Hypothalamus (tissue), 51 donors: ENCODE measurements at regions not wholly inside any gene's neighbourhood (a gene's known extent, or its start where the extent isn't known, plus 50 kb on each side); places are given as distances from the start of the nearest gene placed in this dataset.
A peak's percentile ranks its signal among the peaks of the same experiment; 100 is the strongest.
"Not testable (repeated sequence)": the region's sequence is repeated elsewhere in the genome, so short reads cannot be mapped to it uniquely, and the experiment has no call there.

Experiments
- DNase-seq, 51 donors: peaks; one replicate each; lab custom pipeline; 2025; lab: John Stamatoyannopoulos, UW

DNA sequence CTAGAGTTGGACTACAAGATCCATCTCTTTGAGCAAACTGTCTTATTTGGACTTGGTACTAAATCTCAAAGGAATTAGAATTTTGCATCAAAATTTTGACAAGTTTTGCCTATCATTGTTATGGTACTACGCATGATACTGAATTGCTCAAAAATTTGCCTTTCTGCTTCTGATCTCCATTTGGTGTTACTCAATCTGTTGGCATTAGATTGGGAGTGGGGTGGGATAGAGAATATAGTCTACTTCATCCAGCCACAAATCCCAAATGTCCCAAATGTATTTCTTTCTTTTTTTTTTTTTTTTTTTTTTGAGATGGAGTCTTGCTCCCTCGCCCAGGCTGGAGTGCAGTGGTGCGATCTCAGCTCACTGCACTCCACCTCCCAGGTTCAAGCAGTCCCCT is 204.8 kb downstream of the TANC2 start:
- no peak for DNase-seq

DNA sequence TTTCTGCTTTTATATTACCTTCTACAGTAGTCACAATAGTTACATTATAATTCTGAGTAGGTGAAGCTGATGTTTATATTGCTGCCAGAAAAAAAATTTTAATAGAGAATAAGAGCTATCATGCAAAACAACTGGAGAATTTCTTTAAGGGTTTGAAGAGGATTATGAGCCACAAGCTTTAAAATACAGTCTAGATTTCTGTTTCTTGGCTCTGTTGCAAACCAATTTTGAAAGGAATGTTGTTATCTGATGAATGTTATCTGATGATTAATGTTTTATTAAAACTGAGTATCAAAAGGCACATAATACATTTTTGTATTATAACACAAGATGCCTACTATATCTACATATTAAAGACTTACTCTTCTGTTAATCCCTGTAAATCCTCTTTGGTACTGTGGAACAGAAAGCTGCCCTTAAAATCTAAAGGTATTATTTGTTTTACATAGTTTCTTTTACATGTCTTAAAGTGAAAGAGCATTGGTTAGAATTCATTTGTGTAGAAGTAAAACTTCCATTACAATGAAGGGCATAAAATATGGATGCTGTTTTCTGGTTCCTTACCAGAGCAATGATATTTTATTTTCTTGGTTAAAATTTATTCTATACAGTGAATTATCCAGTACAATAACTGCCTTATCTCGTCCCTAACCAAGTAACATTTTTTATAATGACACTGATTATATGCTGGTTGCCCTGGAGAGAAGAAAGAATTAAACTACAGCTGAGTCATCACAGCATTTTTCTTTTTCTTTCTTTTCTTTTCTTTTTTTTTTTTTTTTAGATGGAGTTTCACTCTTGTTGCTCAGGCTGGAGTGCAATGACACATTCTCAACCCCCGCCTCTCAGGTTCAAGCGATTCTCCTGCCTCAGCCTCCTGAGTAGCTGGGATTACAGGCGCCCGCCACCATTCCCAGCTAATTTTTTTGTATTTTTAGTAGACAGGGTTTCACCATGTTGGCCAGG is 205.7 kb downstream of the TANC2 start:
- DNase-seq: no peak

DNA sequence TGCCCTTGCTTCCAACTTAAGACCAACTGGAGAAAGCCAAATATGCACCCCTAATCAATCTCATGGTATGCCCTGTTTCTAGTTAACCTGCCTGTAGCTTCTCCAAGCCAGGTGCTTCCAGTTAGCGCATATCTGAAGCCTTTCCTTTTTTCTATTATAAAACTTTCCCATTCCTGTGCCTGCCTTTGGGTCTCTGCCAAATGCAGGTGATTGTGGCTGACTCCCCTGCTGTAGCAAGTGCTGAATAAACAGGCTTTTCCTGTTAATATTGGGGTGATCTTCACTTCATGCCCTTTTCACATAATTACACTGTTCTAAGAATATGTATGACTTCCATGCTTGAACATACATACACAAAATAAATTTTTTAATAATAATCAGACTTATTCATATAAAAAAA is 207.4 kb downstream of the TANC2 start:
- DNase-seq: no peak

GRCh38 chr17:63173903-63174302 is 207.9 kb downstream of the TANC2 start:
- DNase-seq: no peak

DNA sequence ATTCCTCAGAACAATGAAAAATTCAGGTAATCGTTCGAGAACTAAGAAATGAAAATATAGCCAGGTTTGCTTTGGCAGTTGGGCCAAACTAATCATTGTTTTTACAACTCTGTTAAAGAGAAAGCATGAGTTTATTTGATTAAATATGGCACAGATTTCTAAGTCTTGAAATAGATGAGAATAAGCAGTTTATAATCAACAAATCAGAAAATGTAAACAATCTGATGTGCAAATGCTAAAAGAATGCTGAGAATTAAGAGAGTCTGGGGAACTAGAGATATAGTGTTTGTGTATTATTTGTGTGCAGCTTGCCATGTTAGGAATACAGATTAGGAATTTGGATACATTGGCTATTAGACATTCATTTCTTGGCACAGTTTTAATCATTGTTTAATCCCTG is 212.5 kb downstream of the TANC2 start:
- no peak for DNase-seq

DNA sequence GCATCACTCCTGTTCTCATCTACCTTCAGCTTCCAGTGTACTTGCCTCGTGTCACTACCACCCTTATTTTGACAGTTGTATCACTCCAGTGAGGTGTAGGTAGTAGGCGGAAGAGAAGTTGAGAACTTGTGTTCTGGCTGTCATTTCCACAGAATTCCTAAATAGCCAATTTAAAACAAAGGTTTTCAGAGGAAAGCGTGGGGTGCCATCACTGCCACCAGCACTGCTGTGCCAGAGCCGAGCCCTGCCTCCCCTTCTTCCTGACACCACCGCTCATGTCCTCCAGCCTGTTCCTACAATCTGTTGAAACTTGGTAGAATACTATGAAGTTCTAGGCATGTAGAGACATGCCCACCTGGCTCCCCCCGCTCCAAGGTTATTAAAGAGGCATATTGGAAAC is 215.8 kb downstream of the TANC2 start:
- peak in 1 of 51 donors; percentile 4 for DNase-seq

DNA sequence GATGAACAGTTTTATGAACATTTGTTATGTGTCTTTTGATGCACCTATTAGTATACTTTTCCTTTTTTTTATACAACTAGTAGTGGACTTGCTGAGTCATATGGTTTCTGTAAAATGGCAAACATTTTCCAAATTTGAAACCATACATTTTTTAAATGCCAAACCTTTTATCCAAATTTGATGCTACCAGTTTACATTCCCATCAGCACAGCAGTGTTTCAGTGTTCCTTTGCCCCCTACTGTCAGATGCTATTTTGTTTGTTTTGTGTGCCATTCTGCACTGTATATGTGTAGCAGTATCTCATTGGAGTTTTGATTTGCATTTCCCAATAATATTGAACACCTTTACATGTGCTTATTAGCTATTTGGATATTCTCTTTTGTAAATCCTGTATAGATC is 219.4 kb downstream of the TANC2 start:
- DNase-seq: peak in 1 of 51 donors; percentile 11

DNA sequence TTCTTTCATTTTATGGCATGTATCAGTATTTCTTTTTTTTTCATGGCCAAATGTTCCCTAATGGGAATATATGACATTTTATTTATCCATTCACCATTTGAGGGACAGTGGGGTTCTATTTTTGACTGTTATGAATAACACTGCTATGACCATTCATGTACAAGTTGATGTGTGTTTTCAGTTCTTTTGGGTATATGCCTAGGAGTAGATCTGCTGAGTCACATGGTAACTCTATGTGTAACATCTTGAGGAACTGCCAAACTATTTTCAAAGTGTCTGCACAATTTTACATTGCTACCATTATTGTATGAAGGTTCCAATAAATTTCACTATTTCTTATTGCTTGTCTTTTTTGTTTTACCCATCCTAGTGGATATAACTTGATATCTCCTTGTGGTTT is 223.0 kb downstream of the TANC2 start:
- DNase-seq: no peak

DNA sequence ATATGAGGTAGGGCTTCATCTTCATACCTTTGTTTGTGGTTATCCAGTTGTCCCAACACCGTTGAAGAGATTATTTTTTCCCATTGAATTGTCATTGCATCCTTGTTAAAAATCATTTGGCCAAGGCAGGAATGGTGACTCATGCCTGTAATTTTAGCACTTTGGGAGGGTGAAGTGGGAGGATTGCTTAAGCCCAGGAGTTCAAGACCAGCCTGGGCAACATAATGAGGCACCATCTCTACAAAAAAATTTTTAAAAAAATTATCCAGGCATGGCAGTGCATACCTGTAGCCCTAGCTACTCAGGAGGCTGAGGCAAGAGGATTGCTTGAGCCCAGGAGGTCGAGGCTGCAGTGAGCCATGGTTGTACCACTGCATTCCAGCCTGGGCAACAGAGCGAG is 223.9 kb downstream of the TANC2 start:
- DNase-seq: no peak

DNA sequence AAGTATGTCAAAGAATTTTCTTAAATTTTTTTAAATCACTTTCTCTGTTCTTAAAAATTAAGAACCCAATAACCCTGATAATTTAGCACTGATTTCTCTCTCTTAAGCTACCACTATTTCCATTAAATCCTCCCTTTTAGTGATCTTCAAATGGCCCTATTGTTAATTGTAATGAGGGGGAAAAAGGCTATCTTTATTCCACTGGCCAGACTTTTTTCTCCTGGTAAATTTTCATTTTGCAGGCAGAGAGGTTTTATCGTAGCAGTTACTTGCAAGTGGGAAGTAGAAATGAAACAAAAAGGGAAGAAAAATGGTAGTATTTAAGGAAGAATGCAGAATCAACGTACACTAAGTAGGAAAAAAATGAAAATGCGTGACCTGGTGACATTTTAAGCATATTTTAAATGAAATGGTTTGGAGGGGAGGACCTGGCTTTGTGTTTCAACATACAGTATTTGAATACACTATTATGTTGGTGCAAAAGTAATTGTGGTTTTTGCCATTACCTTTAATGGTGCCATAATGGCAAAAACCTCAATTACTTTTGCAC is 224.9 kb downstream of the TANC2 start:
- DNase-seq: peak in 2 of 51 donors; percentile 3 to 19

DNA sequence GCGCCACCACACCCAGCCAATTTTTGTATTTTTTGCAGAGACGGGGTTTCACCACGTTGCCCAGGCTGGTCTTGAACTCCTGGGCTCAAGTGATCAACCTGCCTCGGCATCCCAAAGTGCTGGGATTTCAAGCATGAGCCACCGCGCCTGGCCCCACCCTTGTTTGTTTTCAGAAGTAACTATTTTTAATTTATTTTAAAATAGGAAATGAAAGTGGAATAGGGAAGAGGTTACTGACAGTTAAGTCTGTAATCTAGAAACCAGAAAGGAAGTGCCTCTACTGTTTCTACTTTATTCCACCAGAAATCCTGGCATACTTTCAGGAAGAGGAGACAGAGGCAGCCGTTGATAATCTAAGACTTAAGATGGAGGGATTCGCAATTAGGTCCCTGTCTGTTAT is 225.6 kb downstream of the TANC2 start:
- DNase-seq: peak in 1 of 51 donors; percentile 7

- no peak for DNase-seq
Observed at GRCh38 chr17:63193827-63194226, 227.8 kb downstream of the TANC2 start.

DNA sequence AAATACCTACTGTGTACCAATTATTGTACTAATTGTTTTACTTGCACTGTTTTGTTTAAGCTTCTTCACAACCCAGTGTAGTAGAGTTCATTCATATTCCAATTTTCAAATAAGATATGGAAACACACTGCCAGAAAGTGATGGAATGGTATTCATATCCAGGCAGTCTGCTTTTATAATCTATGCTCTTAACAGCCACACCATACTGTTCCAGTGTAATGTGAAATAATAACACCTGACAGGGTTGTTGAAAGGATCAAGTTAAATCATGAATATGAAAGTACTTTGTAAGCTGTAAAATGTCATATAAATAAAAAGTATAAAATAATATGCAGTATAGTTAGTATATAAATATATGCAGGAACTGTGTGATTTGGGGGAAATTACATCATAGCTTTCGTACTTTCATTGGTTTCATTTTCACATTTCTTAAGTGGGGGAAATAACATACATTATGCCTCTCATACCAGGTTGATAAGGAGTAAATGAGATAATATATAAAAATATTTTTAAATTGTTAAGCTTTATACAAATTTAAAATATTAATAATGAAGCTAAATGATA is 230.8 kb downstream of the TANC2 start:
- DNase-seq: no peak

- DNase-seq: no peak
Observed at GRCh38 chr17:63203652-63204051, 237.6 kb downstream of the TANC2 start.

GRCh38 chr17:63221939-63222338 is 224.2 kb downstream of the CYB561 start:
- no peak for DNase-seq

- DNase-seq: no peak
Observed at GRCh38 chr17:63222655-63223054, 223.5 kb downstream of the CYB561 start.

GRCh38 chr17:63223212-63223911 is 222.7 kb downstream of the CYB561 start:
- DNase-seq: no peak

- DNase-seq: no peak
Observed at GRCh38 chr17:63224644-63225043, 221.5 kb downstream of the CYB561 start.

- DNase-seq: not testable (repeated sequence)
Observed at GRCh38 chr17:63226720-63227119, 219.4 kb downstream of the CYB561 start.

- not testable (repeated sequence) for DNase-seq
Observed at GRCh38 chr17:63231015-63231620, 215.0 kb downstream of the CYB561 start.
